Activated naive CD8-positive, alpha-beta T cell (primary cell): ENCODE measurements at regions not wholly inside any gene's neighbourhood (a gene's known extent, or its start where the extent isn't known, plus 50 kb on each side); places are given as distances from the start of the nearest gene placed in this dataset.

Experiments used
- H3K27ac Mint-ChIP-seq: one replicate; pipeline ENCODE4 v1.8.0; 2021; ENCODE audit warnings: mixed read lengths
- H3K27me3 Mint-ChIP-seq: one replicate; pipeline ENCODE4 v1.8.0; 2021; ENCODE audit warnings: mixed read lengths
- H3K36me3 Mint-ChIP-seq: one replicate; pipeline ENCODE4 v1.8.0; 2021; ENCODE audit warnings: mixed read lengths
- H3K4me1 Mint-ChIP-seq: one replicate; pipeline ENCODE4 v1.8.0; 2021; ENCODE audit warnings: low read depth, mixed read lengths
- H3K4me3 Mint-ChIP-seq: one replicate; pipeline ENCODE4 v1.8.0; 2021; ENCODE audit warnings: mild to moderate bottlenecking, mixed read lengths
- H3K9me3 Mint-ChIP-seq: one replicate; pipeline ENCODE4 v1.8.0; 2021; ENCODE audit warnings: low read depth, mixed read lengths

DNA sequence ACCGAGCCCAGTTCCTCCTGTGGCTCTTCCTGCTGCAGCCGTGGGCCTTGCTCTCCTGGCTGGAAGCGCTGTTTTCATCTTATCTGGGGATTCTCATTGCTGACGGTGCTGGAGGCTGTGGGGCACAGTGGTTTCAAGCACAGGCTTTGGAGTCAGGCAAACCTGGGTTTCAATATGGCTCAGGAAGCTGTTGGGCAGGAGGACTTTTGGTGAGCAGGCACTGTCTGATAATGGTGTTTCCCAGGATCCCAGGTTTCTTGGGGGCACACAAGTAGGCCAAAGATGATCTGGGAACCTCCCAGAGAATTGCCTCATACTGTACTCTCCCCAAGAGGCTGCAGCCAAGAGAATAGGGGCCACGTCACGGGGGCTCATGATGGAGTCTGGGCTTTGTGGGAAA, 105.6 kb upstream of the TRABD2B start:
- Mint-ChIP-seq H3K36me3 (no peaks in the 10 kb centered on the region), H3K9me3 (no peaks in the 10 kb centered on the region), H3K27ac (no peak overlapping the region), H3K4me1 (no peaks in the 10 kb centered on the region), H3K4me3 (no peak overlapping the region), H3K27me3 (peaks cover 9% of the 10 kb centered on the region)

DNA sequence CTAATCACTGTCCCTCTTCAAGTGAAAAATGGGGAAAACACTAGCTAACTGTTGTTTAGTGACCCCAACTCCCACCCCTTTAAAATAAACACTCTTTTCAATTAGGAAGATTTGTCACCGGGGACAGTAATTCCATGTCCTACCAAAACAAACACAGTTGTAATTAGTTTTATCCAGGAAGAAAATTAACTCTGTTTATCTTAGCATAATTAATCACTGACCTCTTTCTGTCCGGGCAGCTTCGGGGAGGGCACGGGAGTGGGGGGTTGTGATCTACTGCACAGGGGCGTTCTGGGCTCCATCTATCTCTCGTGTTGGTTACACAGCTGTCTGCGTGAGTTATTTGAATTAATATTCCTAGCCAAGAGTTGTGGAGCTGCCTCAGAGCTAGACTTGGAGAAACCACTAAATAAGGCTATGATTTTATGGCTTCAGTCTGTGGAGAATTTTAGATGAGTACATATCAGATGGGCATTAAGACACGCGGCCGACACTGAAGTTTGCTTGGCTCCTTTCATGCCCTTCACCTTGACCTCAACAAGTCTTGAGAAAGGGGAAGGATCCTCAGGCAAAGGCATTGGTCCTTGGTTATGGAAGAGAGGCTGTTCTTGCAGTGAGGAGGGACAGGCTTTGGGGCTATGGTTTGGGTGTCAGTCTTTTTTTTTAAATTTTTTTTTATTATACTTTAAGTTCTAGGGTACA, 102.0 kb upstream of the TRABD2B start:
- peaks cover under 1% of the 10 kb centered on the region for H3K4me1 Mint-ChIP-seq
- peaks cover 20% of the 10 kb centered on the region for H3K27me3 Mint-ChIP-seq

DNA sequence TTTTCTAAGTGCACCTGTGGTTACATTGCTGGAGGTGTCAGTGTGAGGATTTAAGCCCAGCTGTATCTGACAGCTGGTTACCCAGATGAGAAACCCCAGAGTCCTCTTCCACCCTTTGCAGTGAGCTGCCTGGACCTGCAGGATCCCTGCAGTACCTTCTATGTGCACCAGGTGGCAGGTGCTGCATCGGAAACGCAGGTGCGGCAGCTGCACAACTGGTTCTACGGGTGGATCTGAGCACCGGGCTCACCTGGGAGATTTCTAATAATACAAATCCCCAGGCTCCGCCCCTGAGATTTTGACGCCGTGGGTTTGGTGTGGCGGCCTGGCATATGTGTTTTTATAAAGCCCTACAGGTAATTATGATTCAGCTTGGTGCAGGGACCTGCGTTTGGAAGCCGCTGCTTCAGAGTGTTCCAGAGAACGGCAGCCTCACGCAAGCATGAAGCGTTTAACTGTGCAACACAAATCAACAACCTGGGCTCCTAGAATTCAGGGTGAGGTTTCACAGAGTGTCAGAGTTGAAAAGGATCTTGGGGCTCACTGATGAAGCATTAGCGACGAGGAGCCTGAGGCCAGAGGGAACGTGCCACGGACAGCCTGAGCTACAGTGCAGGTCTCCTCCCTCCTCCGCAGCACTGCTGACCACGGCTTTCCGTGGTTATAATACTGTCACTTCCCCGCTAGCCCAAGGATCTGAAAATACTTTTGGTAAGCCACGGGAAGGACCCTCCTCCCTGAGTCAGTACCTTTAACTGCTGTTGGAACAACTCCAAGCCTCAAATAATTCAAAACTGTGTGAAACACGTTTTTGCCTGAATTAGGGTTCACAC, 96.7 kb upstream of the TRABD2B start:
- Mint-ChIP-seq H3K36me3 (no peaks in the 10 kb centered on the region), H3K27ac (no peak overlapping the region), H3K4me3 (peak overlapping the region; percentile 69), H3K4me1 (peaks cover 7% of the 10 kb centered on the region), H3K9me3 (no peaks in the 10 kb centered on the region), H3K27me3 (peaks cover 45% of the 10 kb centered on the region)

More for the DNA sequence above, 102.0 kb upstream of the TRABD2B start:
- Mint-ChIP-seq H3K27ac (no peak overlapping the region), H3K9me3 (no peaks in the 10 kb centered on the region), H3K36me3 (no peaks in the 10 kb centered on the region), H3K4me3 (no peak overlapping the region)

DNA sequence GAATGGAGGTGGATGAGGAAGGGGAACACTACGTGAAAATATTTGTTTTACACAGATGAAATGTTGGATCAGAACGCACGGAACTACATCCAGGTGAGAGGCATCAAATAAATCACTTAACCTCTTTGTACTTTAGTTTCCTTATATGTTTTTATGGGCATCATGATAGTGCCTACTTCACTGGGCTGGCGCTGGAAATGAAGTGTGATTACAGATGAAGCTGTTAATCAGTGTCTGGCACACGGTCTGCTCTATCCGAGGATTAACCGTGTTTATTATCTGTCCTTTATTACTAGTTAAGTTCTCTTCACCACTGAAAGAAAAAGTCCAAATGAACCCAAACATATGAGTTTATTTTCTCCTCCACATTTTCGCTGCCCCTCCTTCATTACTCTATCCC, 96.0 kb upstream of the TRABD2B start:
- Mint-ChIP-seq H3K4me1 (peaks cover 7% of the 10 kb centered on the region), H3K9me3 (no peaks in the 10 kb centered on the region), H3K27me3 (peaks cover 41% of the 10 kb centered on the region), H3K36me3 (no peaks in the 10 kb centered on the region), H3K27ac (no peak overlapping the region), H3K4me3 (peak overlapping the region; percentile 35)

DNA sequence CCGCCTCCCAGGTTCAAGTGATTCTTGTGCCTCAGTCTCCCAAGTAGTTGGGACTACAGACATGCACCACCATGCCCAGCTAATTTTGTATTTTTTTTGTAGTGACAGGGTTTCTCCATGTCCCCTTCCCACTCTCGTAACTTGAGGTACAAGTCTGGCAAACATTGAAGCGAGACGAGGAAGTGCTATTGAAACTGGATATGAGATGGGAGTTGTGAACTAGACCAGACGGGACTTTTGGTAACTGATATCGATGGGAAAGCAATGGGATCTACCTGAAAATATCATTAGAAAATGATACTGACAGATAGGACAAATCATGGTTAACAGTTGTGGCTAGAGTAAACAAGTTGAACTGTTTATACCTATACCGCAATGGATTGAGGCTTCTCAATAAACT, 95.2 kb upstream of the TRABD2B start:
- peaks cover 7% of the 10 kb centered on the region for H3K4me1 Mint-ChIP-seq
- no peaks in the 10 kb centered on the region for H3K36me3 Mint-ChIP-seq
- peaks cover 35% of the 10 kb centered on the region for H3K27me3 Mint-ChIP-seq
- no peaks in the 10 kb centered on the region for H3K9me3 Mint-ChIP-seq
- no peak overlapping the region for H3K27ac Mint-ChIP-seq
- no peak overlapping the region for H3K4me3 Mint-ChIP-seq

DNA sequence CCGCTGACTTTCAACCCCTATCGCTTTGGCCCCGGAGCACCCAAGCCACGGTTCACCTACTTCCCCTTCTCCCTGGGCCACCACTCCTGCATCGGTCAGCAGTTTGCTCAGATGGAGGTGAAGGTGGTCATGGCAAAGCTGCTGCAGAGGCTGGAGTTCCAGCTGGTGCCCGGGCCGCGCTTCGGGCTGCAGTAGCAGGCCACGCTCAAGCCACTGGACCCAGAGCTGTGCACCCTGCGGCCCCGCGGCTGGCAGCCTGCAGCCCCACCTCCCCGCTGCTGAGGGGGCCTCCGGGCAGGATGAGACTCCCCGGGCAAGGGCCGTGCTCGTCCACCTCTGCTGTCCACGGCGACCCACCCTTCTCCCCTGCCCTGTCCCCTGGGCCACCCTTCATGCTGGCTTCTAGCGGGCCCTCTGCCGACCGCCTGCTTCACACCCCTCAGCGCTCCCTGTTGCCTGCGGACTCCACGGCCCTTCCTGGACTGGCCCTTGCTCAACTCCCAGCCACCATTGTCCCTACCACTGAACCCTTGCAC, 92.2 kb upstream of the TRABD2B start:
- H3K4me1 Mint-ChIP-seq = peaks cover 7% of the 10 kb centered on the region
- no peaks in the 10 kb centered on the region for H3K36me3 Mint-ChIP-seq
- H3K27me3 Mint-ChIP-seq = peaks cover 28% of the 10 kb centered on the region
- H3K27ac Mint-ChIP-seq = no peak overlapping the region
- H3K9me3 Mint-ChIP-seq = no peaks in the 10 kb centered on the region
- H3K4me3 Mint-ChIP-seq = no peak overlapping the region

DNA sequence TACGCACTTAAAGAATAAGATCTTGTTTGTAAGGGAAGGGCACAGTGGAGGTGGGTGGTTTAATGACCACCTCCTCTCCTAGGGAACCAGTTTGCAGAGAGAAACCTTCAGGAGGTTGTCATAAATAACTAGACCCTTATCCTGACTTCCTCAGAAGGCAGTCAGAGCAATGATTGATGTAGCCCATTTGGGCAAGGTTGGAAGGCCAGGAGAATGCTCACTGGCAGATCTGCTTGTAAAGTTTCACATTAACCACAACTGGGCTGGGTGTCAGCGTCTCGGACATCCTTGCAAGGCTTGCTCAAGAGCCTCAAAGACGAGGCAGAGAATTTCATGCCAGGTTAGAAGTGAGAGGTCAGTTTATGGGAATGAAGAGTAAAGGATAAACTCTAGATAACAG, 87.6 kb upstream of the TRABD2B start:
- H3K36me3 Mint-ChIP-seq = no peaks in the 10 kb centered on the region

DNA sequence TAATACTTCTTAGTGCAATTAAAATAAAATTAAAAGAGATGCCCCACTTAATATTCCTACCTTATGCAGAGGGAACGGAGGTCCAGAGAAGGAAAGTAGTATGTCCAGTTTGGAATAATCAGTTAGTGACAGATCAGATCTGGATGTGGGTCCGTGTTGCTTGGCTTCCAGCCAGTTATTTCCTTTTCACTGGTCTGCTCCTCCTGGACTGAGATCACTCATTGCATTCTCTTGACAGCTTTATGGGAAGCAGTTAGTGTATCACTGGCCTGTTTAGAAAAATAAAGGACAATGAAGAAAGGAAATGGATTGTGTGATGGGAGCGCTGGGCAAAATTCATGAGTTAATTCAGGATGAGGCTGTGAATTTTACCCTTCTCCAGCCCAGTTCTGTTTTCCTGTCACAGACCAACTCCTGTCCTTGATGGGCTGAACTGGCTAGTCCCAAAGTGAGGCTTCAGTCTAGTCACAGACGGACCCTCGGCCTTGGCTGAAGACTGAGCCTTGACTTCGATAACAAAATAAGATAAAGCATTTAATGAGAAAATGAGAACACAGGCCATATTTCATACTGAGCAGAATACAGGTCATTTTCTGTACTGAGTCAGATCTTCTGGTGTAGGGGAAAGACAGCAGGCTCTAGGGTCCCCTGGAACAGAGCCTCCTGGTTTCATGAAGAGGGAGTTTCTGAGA, 85.2 kb upstream of the TRABD2B start:
- H3K9me3 Mint-ChIP-seq = no peaks in the 10 kb centered on the region
- no peak overlapping the region for H3K4me3 Mint-ChIP-seq
- no peaks in the 10 kb centered on the region for H3K36me3 Mint-ChIP-seq
- peaks cover under 1% of the 10 kb centered on the region for H3K27me3 Mint-ChIP-seq
- no peaks in the 10 kb centered on the region for H3K4me1 Mint-ChIP-seq
- no peak overlapping the region for H3K27ac Mint-ChIP-seq

More for the DNA sequence above, 87.6 kb upstream of the TRABD2B start:
- no peaks in the 10 kb centered on the region for H3K4me1 Mint-ChIP-seq
- H3K9me3 Mint-ChIP-seq = no peaks in the 10 kb centered on the region
- H3K4me3 Mint-ChIP-seq = no peak overlapping the region
- H3K27me3 Mint-ChIP-seq = no peaks in the 10 kb centered on the region
- H3K27ac Mint-ChIP-seq = no peak overlapping the region

DNA sequence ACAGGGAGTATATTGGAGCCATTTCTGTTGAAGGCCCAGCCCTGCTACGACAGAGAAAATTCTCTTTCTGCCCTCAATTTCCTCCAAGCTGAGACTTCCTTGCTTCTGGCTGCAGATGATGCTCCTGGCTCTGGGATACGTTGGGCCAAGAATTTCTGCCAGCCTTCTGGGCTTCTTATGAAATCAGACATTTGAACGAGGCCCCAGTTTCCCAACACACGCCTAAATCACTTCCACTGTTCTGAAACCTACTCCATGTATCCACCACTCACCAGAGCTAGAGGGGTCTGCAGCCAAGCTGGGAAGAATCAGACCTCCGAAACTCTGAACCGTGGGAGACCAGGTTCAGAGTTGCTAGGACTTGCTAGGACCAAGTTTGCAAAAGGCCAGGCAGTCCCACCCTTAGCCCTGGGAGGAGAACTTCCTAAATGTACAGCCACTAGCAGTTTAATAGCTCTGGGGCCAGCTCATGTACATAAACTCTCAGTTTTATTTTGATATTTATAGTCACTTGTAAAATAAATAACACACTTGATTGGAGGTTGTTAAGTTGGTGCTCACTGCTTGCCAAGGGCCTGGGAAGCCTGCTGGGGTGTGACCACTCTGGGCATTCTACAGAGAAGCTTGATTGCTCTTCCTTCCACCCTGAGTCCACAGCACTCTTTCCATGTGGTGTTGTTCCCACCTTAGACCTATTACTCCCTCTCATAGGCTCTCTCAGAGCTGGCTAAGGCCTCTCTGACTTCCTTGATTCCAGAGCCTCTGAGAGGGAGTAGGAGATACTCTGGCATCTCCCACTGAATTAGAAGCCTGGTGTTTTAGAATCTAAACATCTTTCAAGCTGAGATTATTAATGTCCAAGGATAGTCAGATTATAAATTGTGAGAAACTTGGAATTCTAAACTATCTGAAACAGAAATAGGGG, 83.4 kb upstream of the TRABD2B start:
- no peak overlapping the region for H3K4me3 Mint-ChIP-seq
- H3K27me3 Mint-ChIP-seq = peaks cover 3% of the 10 kb centered on the region
- no peaks in the 10 kb centered on the region for H3K4me1 Mint-ChIP-seq

DNA sequence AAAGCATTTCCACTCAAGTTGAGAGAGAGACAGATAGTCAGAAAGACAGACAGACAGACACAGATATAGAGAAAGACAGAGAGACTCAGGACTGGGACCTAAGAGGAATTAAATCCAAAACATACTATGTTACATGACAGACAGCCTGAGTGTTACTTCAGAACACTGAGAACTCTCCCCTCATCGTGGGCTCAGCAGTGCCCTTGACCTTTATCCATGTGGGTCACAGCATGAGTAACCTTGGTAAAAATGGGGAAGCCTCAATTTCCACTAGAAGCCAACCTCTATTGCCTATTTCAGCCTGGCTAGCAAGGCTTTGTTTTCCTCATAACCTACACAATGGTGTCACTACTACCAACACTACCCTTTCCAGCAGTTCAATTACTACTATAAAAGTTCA, 81.9 kb upstream of the TRABD2B start:
- H3K27me3 Mint-ChIP-seq = peaks cover 3% of the 10 kb centered on the region
- H3K9me3 Mint-ChIP-seq = no peaks in the 10 kb centered on the region

More for the DNA sequence above, 83.4 kb upstream of the TRABD2B start:
- H3K27ac Mint-ChIP-seq = no peak overlapping the region
- no peaks in the 10 kb centered on the region for H3K9me3 Mint-ChIP-seq
- H3K36me3 Mint-ChIP-seq = no peaks in the 10 kb centered on the region

DNA sequence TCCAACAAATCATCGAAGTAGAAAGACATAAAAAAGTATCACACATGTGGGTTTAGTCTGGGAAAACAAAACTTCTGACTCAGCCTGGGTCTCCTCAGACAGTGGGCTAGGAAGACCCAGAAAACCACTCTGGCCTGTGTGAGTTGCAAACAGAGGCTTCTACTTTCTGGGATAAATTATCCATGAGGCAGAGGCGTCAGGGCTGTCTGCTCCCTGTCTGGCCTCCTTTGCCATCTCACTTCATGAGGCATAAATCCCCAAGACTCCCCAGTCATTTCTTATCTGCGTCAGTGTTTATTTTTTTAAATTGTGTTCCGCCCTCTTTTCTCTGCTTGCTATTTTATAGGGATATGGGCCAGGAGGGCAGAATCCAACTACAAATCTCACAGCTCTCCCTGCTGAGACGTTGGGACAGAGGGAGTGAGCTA, 80.6 kb upstream of the TRABD2B start:
- no peaks in the 10 kb centered on the region for H3K9me3 Mint-ChIP-seq
- H3K36me3 Mint-ChIP-seq = no peaks in the 10 kb centered on the region
- no peak overlapping the region for H3K27ac Mint-ChIP-seq
- no peaks in the 10 kb centered on the region for H3K4me1 Mint-ChIP-seq
- H3K27me3 Mint-ChIP-seq = peaks cover 5% of the 10 kb centered on the region
- no peak overlapping the region for H3K4me3 Mint-ChIP-seq

More for the DNA sequence above, 81.9 kb upstream of the TRABD2B start:
- no peaks in the 10 kb centered on the region for H3K36me3 Mint-ChIP-seq
- H3K4me1 Mint-ChIP-seq = no peaks in the 10 kb centered on the region
- H3K4me3 Mint-ChIP-seq = no peak overlapping the region
- H3K27ac Mint-ChIP-seq = no peak overlapping the region

DNA sequence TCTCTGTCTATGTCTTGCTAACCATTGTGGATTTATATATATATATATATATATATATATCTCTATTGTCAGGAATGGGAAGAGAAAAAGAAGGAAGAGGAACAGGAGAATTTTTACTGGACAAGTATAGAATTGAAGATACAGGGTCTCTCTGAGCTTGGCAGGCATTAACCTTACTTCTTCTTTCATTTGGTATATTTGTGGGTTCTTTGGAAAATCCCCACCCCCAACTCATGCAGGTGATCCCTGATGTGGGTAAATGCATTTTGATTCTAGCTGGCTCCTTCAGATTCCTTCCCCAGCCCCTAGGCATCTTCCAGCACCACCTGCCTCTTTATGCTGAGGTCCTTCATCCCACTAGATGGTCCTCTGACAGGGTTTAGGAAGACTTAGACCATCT, 78.8 kb upstream of the TRABD2B start:
- Mint-ChIP-seq H3K27ac (no peak overlapping the region), H3K4me1 (no peaks in the 10 kb centered on the region), H3K9me3 (no peaks in the 10 kb centered on the region), H3K4me3 (no peak overlapping the region), H3K36me3 (no peaks in the 10 kb centered on the region), H3K27me3 (peaks cover 5% of the 10 kb centered on the region)

DNA sequence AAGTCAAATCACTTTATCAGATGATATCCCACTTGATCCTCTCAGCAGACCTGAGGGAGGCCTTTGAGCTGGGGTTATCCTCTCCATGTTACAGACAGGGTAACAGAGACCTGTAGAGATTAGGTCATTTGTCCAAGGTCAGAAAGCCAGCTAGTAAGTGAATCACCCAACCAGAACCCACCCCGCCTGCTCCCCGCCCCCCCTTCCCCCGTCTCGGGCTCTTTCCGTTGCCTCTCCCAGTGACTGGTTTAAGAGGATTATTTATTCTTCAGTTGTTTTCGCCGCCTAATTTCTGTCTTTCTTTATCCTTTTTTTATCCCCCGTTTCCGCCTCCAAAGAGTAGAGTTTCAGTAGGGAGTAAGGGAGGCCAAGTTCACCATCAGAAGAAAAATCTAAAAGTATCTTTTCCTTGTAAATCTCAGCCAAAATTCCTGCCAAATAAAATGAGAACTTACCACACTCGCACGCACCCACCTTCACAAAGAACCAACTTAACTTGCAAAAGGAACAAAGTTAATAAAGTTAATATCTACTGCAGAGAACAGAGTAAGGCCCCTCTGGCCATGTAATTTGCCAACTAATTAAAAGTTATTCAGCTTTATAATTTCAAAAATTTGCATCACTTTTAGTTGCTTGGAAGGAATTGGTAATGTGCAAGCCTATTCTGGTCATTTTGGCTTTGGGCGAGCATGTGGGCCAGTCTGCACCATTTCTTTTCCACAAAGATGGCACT, 76.8 kb upstream of the TRABD2B start:
- Mint-ChIP-seq H3K27ac (no peak overlapping the region), H3K4me1 (no peaks in the 10 kb centered on the region), H3K9me3 (no peaks in the 10 kb centered on the region), H3K27me3 (peaks cover 5% of the 10 kb centered on the region), H3K4me3 (no peak overlapping the region), H3K36me3 (no peaks in the 10 kb centered on the region)
